SK-N-SH (cell line): ENCODE measurements at regions not wholly inside any gene's neighbourhood (a gene's known extent, or its start where the extent isn't known, plus 50 kb on each side); places are given as distances from the start of the nearest gene placed in this dataset.

Experiments used
- CTCF ChIA-PET: fragments of 300-600, 350-600 bp; formaldehyde crosslinking; extraction: SDS; loops from one replicate; lab custom pipeline; 2021; lab: Yijun Ruan, JAX
- POLR2A ChIA-PET: fragments of 350-600 bp; sonication (Branson Sonifier 250); formaldehyde crosslinking; extraction: SDS; loops from one replicate; lab custom pipeline; 2020; ENCODE audit warnings: antibody characterized with exemption, inconsistent platforms; lab: Yijun Ruan, JAX
- DNase-seq: peaks from one replicate; pipeline ENCODE4 v3.0.0; 2012
- H2AFZ ChIP-seq: fragments of 200-600 bp; sonication (generic); 2 replicates; pipeline ENCODE4 v1.8.1; 2016; ENCODE audit warnings: antibody characterized with exemption, mild to moderate bottlenecking, low read depth
- H3F3A ChIP-seq: fragments of 200-600 bp; sonication (generic); replicated peaks from 2 replicates; pipeline ENCODE3; 2016; ENCODE audit warnings: antibody characterized with exemption, mild to moderate bottlenecking; ENCODE audit not compliant: insufficient read depth
- H3K27ac ChIP-seq, 2 experiments: fragments of 200-500 bp in 1 of 2; fragments of 200-600 bp in 1 of 2; sonication (Bioruptor generic) in 1 of 2; sonication (generic), shearing (Covaris generic) in 1 of 2; 2 replicates each; pipeline versions ENCODE4 v1.5.1 to v1.6.1; 2014 to 2016; ENCODE audit warnings: low read depth in 2 of 2, inconsistent platforms in 1 of 2, low read length in 1 of 2, mild to moderate bottlenecking in 1 of 2, mixed read lengths in 1 of 2
- H3K27me3 ChIP-seq: fragments of 200-600 bp; sonication (generic), shearing (Covaris generic); 2 replicates; pipeline ENCODE4 v1.6.1; 2016; ENCODE audit warnings: mixed run types; ENCODE audit not compliant: insufficient read depth
- H3K36me3 ChIP-seq, 2 experiments: fragments of 200-500 bp in 1 of 2; fragments of 200-600 bp in 1 of 2; sonication (Bioruptor generic) in 1 of 2; sonication (generic) in 1 of 2; replicated peaks in 1 of 2; 2 replicates each; pipeline versions ENCODE3 to v1.5.1; 2014 to 2016; ENCODE audit warnings: low read length in 1 of 2, mild to moderate bottlenecking in 1 of 2; ENCODE audit not compliant: insufficient read depth in 2 of 2, control insufficient read depth in 1 of 2
- H3K4me1 ChIP-seq, 2 experiments: fragments of 200-500 bp in 1 of 2; fragments of 200-600 bp in 1 of 2; sonication (Bioruptor generic) in 1 of 2; sonication (generic), shearing (Covaris generic) in 1 of 2; 2 replicates each; pipeline versions ENCODE4 v1.5.1 to v1.6.1; 2014 to 2016; ENCODE audit warnings: low read depth in 1 of 2, low read length in 1 of 2, mixed run types in 1 of 2; ENCODE audit not compliant: insufficient read depth in 2 of 2, control insufficient read depth in 1 of 2
- H3K4me2 ChIP-seq: fragments of 200-600 bp; sonication (generic), shearing (Covaris generic); 2 replicates; pipeline ENCODE4 v1.6.1; 2017; ENCODE audit warnings: mixed run types
- H3K4me3 ChIP-seq, 2 experiments: fragments of 200-500 bp in 1 of 2; fragments of 200-600 bp in 1 of 2; sonication (Bioruptor generic) in 1 of 2; sonication (generic), shearing (Covaris generic) in 1 of 2; 2 replicates each; pipeline versions ENCODE4 v1.5.1 to v1.8.1; 2014 to 2016; ENCODE audit warnings: low read depth in 2 of 2, inconsistent platforms in 1 of 2, low read length in 1 of 2, mild to moderate bottlenecking in 1 of 2, mixed read lengths in 1 of 2, moderate library complexity in 1 of 2
- H3K79me2 ChIP-seq: fragments of 200-600 bp; sonication (generic); 2 replicates; pipeline ENCODE4 v1.8.1; 2017; ENCODE audit warnings: mild to moderate bottlenecking; ENCODE audit not compliant: insufficient read depth
- H3K9ac ChIP-seq: fragments of 200-600 bp; sonication (generic); 2 replicates; pipeline ENCODE4 v1.6.1; 2017; ENCODE audit warnings: mixed run types
- H3K9me2 ChIP-seq: fragments of 200-600 bp; sonication (generic); 2 replicates; pipeline ENCODE4 v1.6.1; 2017; ENCODE audit warnings: mixed run types
- H3K9me3 ChIP-seq: fragments of 200-600 bp; sonication (generic); 2 replicates; pipeline ENCODE4 v1.6.1; 2017; ENCODE audit warnings: mixed run types, mild to moderate bottlenecking, moderate library complexity
- H4K20me1 ChIP-seq: fragments of 200-600 bp; sonication (generic); 2 replicates; pipeline ENCODE4 v1.6.1; 2017; ENCODE audit warnings: mild to moderate bottlenecking, mixed run types; ENCODE audit not compliant: insufficient read depth
- CTCF ChIP-seq: fragments of 200-600 bp; sonication (generic); IDR thresholded peaks from 2 replicates; pipeline ENCODE4 v1.6.1; 2017; ENCODE audit warnings: antibody characterized with exemption, mild to moderate bottlenecking, moderate library complexity
- FOSL2 ChIP-seq: IDR thresholded peaks from 2 replicates; pipeline ENCODE4 v1.4.0; 2012; ENCODE audit warnings: low read depth, mild to moderate bottlenecking, moderate library complexity, borderline replicate concordance
- FOXJ3 ChIP-seq: sonication (generic); formaldehyde crosslinking; IDR thresholded peaks from 2 replicates; pipeline ENCODE4 v1.5.1; 2020; ENCODE audit warnings: mild to moderate bottlenecking, missing genetic modification reagents
- GATA2 ChIP-seq: sonication (generic); formaldehyde crosslinking; IDR thresholded peaks from 2 replicates; pipeline ENCODE4 v1.5.0; 2020; ENCODE audit warnings: mild to moderate bottlenecking, missing genetic modification reagents
- IRF3 ChIP-seq: fragments of 150-350 bp; IDR thresholded peaks from 2 replicates; pipeline ENCODE4 v1.6.1; 2016; ENCODE audit warnings: mild to moderate bottlenecking, low read depth, low read length
- JUND ChIP-seq: IDR thresholded peaks from 2 replicates; pipeline ENCODE4 v1.4.0; 2012
- MAX ChIP-seq: IDR thresholded peaks from 2 replicates; pipeline ENCODE4 v1.4.0; 2012; ENCODE audit warnings: low read depth
- MEF2A ChIP-seq: IDR thresholded peaks from 2 replicates; pipeline ENCODE4 v1.4.0; 2012; ENCODE audit warnings: low read depth, borderline replicate concordance
- MXI1 ChIP-seq: IDR thresholded peaks from 2 replicates; pipeline ENCODE4 v1.6.1; 2012; ENCODE audit warnings: mild to moderate bottlenecking, low read depth, low read length, improper control_type of control experiment
- NFIC ChIP-seq: IDR thresholded peaks from 2 replicates; pipeline ENCODE4 v1.4.0; 2012; ENCODE audit warnings: borderline replicate concordance
- NRF1 ChIP-seq: IDR thresholded peaks from 2 replicates; pipeline ENCODE4 v1.6.1; 2012; ENCODE audit warnings: low read depth, mild to moderate bottlenecking, low read length
- PBX3 ChIP-seq: IDR thresholded peaks from 2 replicates; pipeline ENCODE4; 2012
- RAD21 ChIP-seq: IDR thresholded peaks from 2 replicates; pipeline ENCODE4 v1.6.1; 2012; ENCODE audit warnings: mild to moderate bottlenecking, low read length
- RCOR1 ChIP-seq: fragments of 150-350 bp; IDR thresholded peaks from 2 replicates; pipeline ENCODE4 v1.6.1; 2017; ENCODE audit warnings: antibody characterized with exemption, low read length
- REST ChIP-seq: IDR thresholded peaks from 2 replicates; pipeline ENCODE4 v1.6.1; 2012; ENCODE audit warnings: mild to moderate bottlenecking, low read depth, low read length, moderate library complexity
- SIN3A ChIP-seq: IDR thresholded peaks from 2 replicates; pipeline ENCODE4 v1.6.1; 2012; ENCODE audit warnings: low read depth, mild to moderate bottlenecking, low read length, moderate library complexity, borderline replicate concordance
- YY1 ChIP-seq: IDR thresholded peaks from 2 replicates; pipeline ENCODE4 v1.4.0; 2012; ENCODE audit warnings: low read depth, mild to moderate bottlenecking
- ZBTB33 ChIP-seq: IDR thresholded peaks from 2 replicates; pipeline ENCODE4 v1.4.0; 2012; ENCODE audit warnings: low read depth, borderline replicate concordance
- WGBS: methylation state at CpG from one replicate; pipeline ENCODE4 v1.1.6; 2017; ENCODE audit warnings: low lambda C conversion rate; 5-methylcytosine and 5-hydroxymethylcytosine counted together

- H3K9me3 ChIP-seq = no peaks in the 10 kb centered on the region
- H3K9ac ChIP-seq = no peak overlapping the region
- CTCF ChIA-PET = interaction anchor here (0.9 to 2.1 kb wide), 3 partner anchors 9 to 260 kb away, joined by 3 to 7 read pairs (median 3); no protein-coding TSS in a partner anchor
- H3K36me3 ChIP-seq = no peaks in the 10 kb centered on the region
- no peaks in the 10 kb centered on the region for H3K27me3 ChIP-seq
- no peak for DNase-seq
- no peak overlapping the region for H2AFZ ChIP-seq
- no peak overlapping the region for H3K4me2 ChIP-seq
- H3K27ac ChIP-seq = no peak overlapping the region
- POLR2A ChIA-PET = no interaction called here
- H3K9me2 ChIP-seq = no peaks in the 10 kb centered on the region
- no peak overlapping the region for H3K4me3 ChIP-seq
- H4K20me1 ChIP-seq = no peaks in the 10 kb centered on the region
- no peaks in the 10 kb centered on the region for H3K79me2 ChIP-seq
- no peaks in the 10 kb centered on the region for H3F3A ChIP-seq
- H3K4me1 ChIP-seq = peaks cover 0 to 4% of the 10 kb centered on the region in 2 experiments; a peak in 1 of 4 replicates
- no peak for TF ChIP-seq REST
- TF ChIP-seq NFIC = no peak
- no peak for TF ChIP-seq RCOR1
- TF ChIP-seq MEF2A = no peak
- TF ChIP-seq IRF3 = no peak
- no peak for TF ChIP-seq FOXJ3 (CRISPR knock-in tag)
- TF ChIP-seq SIN3A = no peak
- TF ChIP-seq YY1 = no peak
- no peak for TF ChIP-seq MXI1
- TF ChIP-seq MAX = no peak
- 45% methylated on average over 2 of the region's 2 CpGs for WGBS
Measured at GRCh38 chr3:115524549-115524948, 98.8 kb upstream of the GAP43 start.

GRCh38 chr3:115525731-115526130 is 97.6 kb upstream of the GAP43 start:
- Histone ChIP-seq H3K9me3 (no peaks in the 10 kb centered on the region), H3K4me1 (peaks cover 0 to 4% of the 10 kb centered on the region in 2 experiments; a peak in 1 of 4 replicates), H3K27ac (peak overlapping the region in 1 of 2 experiments; percentile 11; a peak in 1 of 4 replicates), H3K9ac (no peak overlapping the region), H3F3A (no peaks in the 10 kb centered on the region), H3K4me2 (no peak overlapping the region), H2AFZ (no peak overlapping the region), H3K4me3 (no peak overlapping the region), H3K79me2 (no peaks in the 10 kb centered on the region), H3K27me3 (no peaks in the 10 kb centered on the region), H4K20me1 (no peaks in the 10 kb centered on the region), H3K9me2 (no peaks in the 10 kb centered on the region), H3K36me3 (no peaks in the 10 kb centered on the region)
- ChIA-PET POLR2A (no interaction called here), CTCF (no interaction called here)
- WGBS = 95% methylated on average over 1 of the region's 1 CpG
- no peak for DNase-seq
- TF ChIP-seq GATA2 (no peak), FOSL2 (no peak), MXI1 (no peak), CTCF (no peak), JUND (no peak), RAD21 (no peak), ZBTB33 (no peak), NRF1 (no peak), PBX3 (no peak), MEF2A (no peak)
